Stomach (tissue), 4 donors: ENCODE measurements at regions not wholly inside any gene's neighbourhood (a gene's known extent, or its start where the extent isn't known, plus 50 kb on each side); places are given as distances from the start of the nearest gene placed in this dataset.

ENCODE experiments used
- POLR2A ChIP-seq, 4 donors: fragments of 450-650 bp; IDR thresholded peaks; one replicate each; pipeline ENCODE4 v1.6.1; 2016; ENCODE audit warnings: antibody characterized with exemption in 4 of 4, control low read depth in 2 of 4, mild to moderate bottlenecking in 1 of 4, moderate library complexity in 1 of 4
- POLR2AphosphoS5 ChIP-seq, 3 donors: sonication (generic); formaldehyde crosslinking; IDR thresholded peaks; one replicate each; pipeline ENCODE4 v1.6.1; 2016; ENCODE audit warnings: antibody characterized with exemption in 3 of 3
- TF ChIP-seq, protein P1 (sequence below), 7 experiments: fragments of 450-650 bp in 4 of 7; fragments of 200-600 bp in 3 of 7; sonication (generic) in 3 of 7; IDR thresholded peaks; one replicate each; pipeline ENCODE4 v1.5.1; 2016 to 2019; ENCODE audit warnings: antibody characterized with exemption in 7 of 7, control low read depth in 2 of 7, mild to moderate bottlenecking in 1 of 7

DNA sequence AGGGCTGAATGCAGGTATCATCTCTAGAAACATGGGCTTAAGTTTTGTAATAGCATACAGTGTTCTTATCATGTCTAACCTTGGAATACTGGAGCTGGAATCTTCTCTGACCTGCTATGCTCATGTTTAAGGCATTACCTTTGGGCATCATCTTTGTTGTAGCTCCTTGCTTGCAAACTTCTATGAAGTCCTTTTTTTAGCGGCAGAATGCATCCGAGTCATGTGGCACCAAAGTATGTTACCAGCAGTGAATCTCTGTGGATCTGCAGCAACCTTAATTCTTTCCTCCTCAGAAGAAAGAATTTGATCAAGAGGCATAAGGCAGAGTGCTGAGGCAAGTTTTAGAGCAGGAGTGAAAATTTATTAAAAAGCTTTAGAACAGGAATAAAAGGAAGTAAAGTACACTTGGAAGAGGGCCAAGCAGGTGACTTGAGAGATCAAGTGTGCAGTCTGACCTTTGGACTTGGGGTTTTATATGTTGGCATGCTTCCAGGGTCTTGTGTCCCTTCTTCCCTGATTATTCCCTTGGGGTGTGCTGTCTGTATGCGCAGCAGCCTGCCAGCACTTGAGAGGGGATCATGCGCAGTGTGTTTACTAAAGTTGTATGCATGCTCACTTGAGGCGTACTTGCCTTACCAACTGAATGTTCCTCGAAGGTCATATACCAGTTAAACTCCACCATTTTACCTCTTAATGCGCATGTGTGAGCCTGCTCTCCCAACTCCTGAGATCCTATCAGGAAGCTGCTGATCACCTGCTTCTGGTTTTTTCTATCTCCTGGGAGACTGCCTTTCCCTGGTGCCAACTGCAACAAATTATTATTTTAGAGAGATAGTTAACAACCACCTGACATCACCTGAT lies 115.5 kb downstream of the LACC1 start:
- TF ChIP-seq, protein P1, sequence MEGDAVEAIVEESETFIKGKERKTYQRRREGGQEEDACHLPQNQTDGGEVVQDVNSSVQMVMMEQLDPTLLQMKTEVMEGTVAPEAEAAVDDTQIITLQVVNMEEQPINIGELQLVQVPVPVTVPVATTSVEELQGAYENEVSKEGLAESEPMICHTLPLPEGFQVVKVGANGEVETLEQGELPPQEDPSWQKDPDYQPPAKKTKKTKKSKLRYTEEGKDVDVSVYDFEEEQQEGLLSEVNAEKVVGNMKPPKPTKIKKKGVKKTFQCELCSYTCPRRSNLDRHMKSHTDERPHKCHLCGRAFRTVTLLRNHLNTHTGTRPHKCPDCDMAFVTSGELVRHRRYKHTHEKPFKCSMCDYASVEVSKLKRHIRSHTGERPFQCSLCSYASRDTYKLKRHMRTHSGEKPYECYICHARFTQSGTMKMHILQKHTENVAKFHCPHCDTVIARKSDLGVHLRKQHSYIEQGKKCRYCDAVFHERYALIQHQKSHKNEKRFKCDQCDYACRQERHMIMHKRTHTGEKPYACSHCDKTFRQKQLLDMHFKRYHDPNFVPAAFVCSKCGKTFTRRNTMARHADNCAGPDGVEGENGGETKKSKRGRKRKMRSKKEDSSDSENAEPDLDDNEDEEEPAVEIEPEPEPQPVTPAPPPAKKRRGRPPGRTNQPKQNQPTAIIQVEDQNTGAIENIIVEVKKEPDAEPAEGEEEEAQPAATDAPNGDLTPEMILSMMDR (IDR thresholded peaks at IDR 0.05): no peak
- TF ChIP-seq POLR2A (IDR thresholded peaks at IDR 0.05) (no peak), POLR2AphosphoS5 (IDR thresholded peaks at IDR 0.05) (no peak)
